Nephron (organoid): ENCODE measurements at regions not wholly inside any gene's neighbourhood (a gene's known extent, or its start where the extent isn't known, plus 50 kb on each side); places are given as distances from the start of the nearest gene placed in this dataset.

Source experiments
- H3K27ac Mint-ChIP-seq, 3 experiments: 2 replicates each; pipeline ENCODE4 v1.8.0; 2020; ENCODE audit warnings: mixed read lengths in 3 of 3, mild to moderate bottlenecking in 2 of 3, moderate library complexity in 1 of 3
- H3K27me3 Mint-ChIP-seq: 2 replicates; pipeline ENCODE4 v1.8.0; 2021; ENCODE audit warnings: low read depth, mild to moderate bottlenecking, moderate library complexity, mixed read lengths
- H3K36me3 Mint-ChIP-seq: 2 replicates; pipeline ENCODE4 v1.8.0; 2020; ENCODE audit warnings: low read depth, mixed read lengths
- H3K4me1 Mint-ChIP-seq: 2 replicates; pipeline ENCODE4 v1.8.0; 2020; ENCODE audit warnings: mixed read lengths
- H3K4me3 Mint-ChIP-seq, 3 experiments: 2 replicates each; pipeline ENCODE4 v1.8.0; 2020; ENCODE audit warnings: mild to moderate bottlenecking in 3 of 3, mixed read lengths in 3 of 3, moderate library complexity in 2 of 3
- H3K9me3 Mint-ChIP-seq: 2 replicates; pipeline ENCODE4 v1.8.0; 2020; ENCODE audit warnings: mixed read lengths
- CTCF ChIP-seq, 3 experiments: fragments of 200-600 bp; sonication (generic); IDR thresholded peaks; one replicate each; pipeline ENCODE4 v1.5.0; 2021; ENCODE audit warnings: antibody characterized with exemption in 3 of 3; ENCODE audit not compliant: unreplicated experiment in 3 of 3

DNA sequence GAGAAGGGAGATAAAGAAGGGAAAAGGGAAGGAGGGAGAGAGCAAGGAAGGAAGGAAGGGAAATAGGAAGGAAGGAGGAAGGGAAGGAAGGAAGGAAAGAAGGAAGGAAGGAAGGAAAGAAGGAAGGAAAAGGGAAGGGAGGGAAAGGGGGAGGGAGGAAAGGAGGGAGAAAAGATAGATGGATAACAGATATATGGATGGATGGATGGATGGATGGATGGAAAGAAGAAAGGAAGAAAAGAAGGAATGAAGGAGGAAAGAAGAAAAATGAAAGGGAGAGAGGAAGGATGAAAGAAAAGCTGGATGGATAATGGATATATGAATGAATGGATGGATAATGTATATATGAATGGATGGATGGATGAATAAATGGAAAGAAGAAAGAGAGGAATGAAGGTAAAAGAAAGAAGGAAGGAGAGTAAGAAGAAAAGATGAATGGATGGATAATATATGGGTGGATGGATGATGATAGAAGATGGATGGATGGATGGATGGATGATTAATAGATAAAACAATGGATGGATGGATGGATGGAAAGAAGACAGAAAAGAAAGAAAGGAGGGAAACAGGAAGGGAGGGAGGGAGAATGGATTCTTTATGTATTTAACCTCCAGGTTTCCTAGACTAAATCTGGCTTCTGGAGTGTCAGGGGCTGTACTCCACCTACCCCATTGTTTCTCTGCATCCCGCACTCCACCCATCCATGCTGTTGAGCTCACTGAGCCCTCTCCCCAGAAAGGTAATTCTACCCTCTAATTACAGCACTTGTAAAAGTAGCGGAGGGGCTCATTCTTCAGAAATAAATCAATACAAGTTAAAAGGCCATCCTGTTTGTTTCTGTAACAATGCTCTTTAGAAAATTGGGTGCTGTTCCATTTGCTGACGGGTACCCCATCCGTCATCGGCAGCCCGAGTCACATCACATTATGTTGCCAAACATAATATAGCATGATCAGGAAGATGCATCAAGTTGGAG, 506.1 kb downstream of the MIAT start:
- no peak for TF ChIP-seq CTCF (IDR thresholded peaks at IDR 0.05; ENCODE audit: unreplicated experiment in 3 of 3)
- peak overlapping the region in 1 of 3 experiments; percentile 9 for H3K27ac Mint-ChIP-seq
- H3K9me3 Mint-ChIP-seq, result no peaks in the 10 kb centered on the region
- peaks cover 5% of the 10 kb centered on the region for H3K4me1 Mint-ChIP-seq
- H3K27me3 Mint-ChIP-seq, result peaks cover 44% of the 10 kb centered on the region
- H3K4me3 Mint-ChIP-seq, result no peak overlapping the region
- H3K36me3 Mint-ChIP-seq, result no peaks in the 10 kb centered on the region

- Mint-ChIP-seq H3K27ac (peak overlapping the region in 2 of 3 experiments; percentile 14 to 28), H3K4me1 (peaks cover 5% of the 10 kb centered on the region), H3K27me3 (peaks cover 33% of the 10 kb centered on the region), H3K9me3 (no peaks in the 10 kb centered on the region), H3K4me3 (no peak overlapping the region), H3K36me3 (no peaks in the 10 kb centered on the region)
- no peak for TF ChIP-seq CTCF (IDR thresholded peaks at IDR 0.05; ENCODE audit: unreplicated experiment in 3 of 3)
Measured at GRCh38 chr22:27164781-27165503, 507.6 kb downstream of the MIAT start.

DNA sequence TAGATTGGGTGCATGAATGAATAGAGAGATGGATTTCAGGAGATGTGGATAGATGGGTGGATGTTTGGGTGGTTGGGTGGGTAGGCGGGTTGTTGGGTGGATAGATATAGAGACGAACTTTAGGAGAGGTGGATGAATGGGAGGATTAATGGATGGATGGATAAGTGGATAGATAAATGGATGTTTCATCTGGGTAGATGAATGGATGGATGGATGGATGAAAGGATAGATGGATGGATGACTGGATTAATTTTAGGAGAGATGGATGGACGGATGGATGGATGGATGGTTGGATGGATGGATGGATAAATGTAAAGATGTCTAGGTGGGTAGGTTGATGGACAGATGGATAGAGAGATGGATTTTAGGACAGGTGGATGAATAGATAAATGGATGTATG, 511.3 kb downstream of the MIAT start:
- H3K27ac Mint-ChIP-seq, result no peak overlapping the region
- no peak overlapping the region for H3K4me3 Mint-ChIP-seq
- H3K27me3 Mint-ChIP-seq, result peaks cover 24% of the 10 kb centered on the region

GRCh38 chr22:27170491-27170890, 513.1 kb downstream of the MIAT start:
- H3K4me3 Mint-ChIP-seq, result no peak overlapping the region
- H3K9me3 Mint-ChIP-seq, result no peaks in the 10 kb centered on the region
- no peak overlapping the region for H3K27ac Mint-ChIP-seq
- no peak for TF ChIP-seq CTCF (IDR thresholded peaks at IDR 0.05; ENCODE audit: unreplicated experiment in 3 of 3)
- H3K36me3 Mint-ChIP-seq, result no peaks in the 10 kb centered on the region
- peaks cover 4% of the 10 kb centered on the region for H3K4me1 Mint-ChIP-seq
- H3K27me3 Mint-ChIP-seq, result peaks cover 36% of the 10 kb centered on the region

More for the DNA sequence above, 511.3 kb downstream of the MIAT start:
- no peak for TF ChIP-seq CTCF (IDR thresholded peaks at IDR 0.05; ENCODE audit: unreplicated experiment in 3 of 3)
- Mint-ChIP-seq H3K36me3 (no peaks in the 10 kb centered on the region), H3K9me3 (no peaks in the 10 kb centered on the region), H3K4me1 (peaks cover 10% of the 10 kb centered on the region)

- H3K27me3 Mint-ChIP-seq, result peaks cover 44% of the 10 kb centered on the region
- no peaks in the 10 kb centered on the region for H3K9me3 Mint-ChIP-seq
- H3K4me1 Mint-ChIP-seq, result peaks cover 4% of the 10 kb centered on the region
- no peak overlapping the region for H3K27ac Mint-ChIP-seq
- H3K36me3 Mint-ChIP-seq, result no peaks in the 10 kb centered on the region
- TF ChIP-seq CTCF (IDR thresholded peaks at IDR 0.05; ENCODE audit: unreplicated experiment in 3 of 3), result no peak
- H3K4me3 Mint-ChIP-seq, result no peak overlapping the region
Measured at GRCh38 chr22:27171212-27171611, 513.8 kb downstream of the MIAT start.
